ENCODE measurements at regions not wholly inside any gene's neighbourhood (a gene's known extent, or its start where the extent isn't known, plus 50 kb on each side); places are given as distances from the start of the nearest gene placed in this dataset.

- TF ChIP-seq RAD21 (IDR thresholded peaks at IDR 0.05; ENCODE audit: low read depth) (no peak), YY1 (IDR thresholded peaks at IDR 0.05; ENCODE audit: low read depth) (no peak), FOXM1 (IDR thresholded peaks at IDR 0.05; ENCODE audit: borderline replicate concordance, low read depth) (no peak), TCF12 (IDR thresholded peaks at IDR 0.05; ENCODE audit: low read depth) (no peak), ZBTB7A (IDR thresholded peaks at IDR 0.05; ENCODE audit: low read depth) (no peak), EP300 (IDR thresholded peaks at IDR 0.05; ENCODE audit: borderline replicate concordance) (no peak), EGR1 (IDR thresholded peaks at IDR 0.05) (no peak)
- TF ChIP-seq, protein P1, sequence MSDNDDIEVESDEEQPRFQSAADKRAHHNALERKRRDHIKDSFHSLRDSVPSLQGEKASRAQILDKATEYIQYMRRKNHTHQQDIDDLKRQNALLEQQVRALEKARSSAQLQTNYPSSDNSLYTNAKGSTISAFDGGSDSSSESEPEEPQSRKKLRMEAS (IDR thresholded peaks at IDR 0.05): no peak
- TF ChIP-seq, protein P2, sequence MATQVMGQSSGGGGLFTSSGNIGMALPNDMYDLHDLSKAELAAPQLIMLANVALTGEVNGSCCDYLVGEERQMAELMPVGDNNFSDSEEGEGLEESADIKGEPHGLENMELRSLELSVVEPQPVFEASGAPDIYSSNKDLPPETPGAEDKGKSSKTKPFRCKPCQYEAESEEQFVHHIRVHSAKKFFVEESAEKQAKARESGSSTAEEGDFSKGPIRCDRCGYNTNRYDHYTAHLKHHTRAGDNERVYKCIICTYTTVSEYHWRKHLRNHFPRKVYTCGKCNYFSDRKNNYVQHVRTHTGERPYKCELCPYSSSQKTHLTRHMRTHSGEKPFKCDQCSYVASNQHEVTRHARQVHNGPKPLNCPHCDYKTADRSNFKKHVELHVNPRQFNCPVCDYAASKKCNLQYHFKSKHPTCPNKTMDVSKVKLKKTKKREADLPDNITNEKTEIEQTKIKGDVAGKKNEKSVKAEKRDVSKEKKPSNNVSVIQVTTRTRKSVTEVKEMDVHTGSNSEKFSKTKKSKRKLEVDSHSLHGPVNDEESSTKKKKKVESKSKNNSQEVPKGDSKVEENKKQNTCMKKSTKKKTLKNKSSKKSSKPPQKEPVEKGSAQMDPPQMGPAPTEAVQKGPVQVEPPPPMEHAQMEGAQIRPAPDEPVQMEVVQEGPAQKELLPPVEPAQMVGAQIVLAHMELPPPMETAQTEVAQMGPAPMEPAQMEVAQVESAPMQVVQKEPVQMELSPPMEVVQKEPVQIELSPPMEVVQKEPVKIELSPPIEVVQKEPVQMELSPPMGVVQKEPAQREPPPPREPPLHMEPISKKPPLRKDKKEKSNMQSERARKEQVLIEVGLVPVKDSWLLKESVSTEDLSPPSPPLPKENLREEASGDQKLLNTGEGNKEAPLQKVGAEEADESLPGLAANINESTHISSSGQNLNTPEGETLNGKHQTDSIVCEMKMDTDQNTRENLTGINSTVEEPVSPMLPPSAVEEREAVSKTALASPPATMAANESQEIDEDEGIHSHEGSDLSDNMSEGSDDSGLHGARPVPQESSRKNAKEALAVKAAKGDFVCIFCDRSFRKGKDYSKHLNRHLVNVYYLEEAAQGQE (IDR thresholded peaks at IDR 0.05; ENCODE audit: low read depth): no peak
Observed at GRCh38 chr13:69198706-69199105, 908.9 kb upstream of the ATXN8OS start.
